Immature natural killer cell (primary cell): ENCODE measurements at regions not wholly inside any gene's neighbourhood (a gene's known extent, or its start where the extent isn't known, plus 50 kb on each side); places are given as distances from the start of the nearest gene placed in this dataset.

Source experiments
- DNase-seq, 3 donors: peaks; one replicate each; pipeline ENCODE4 v3.0.0; 2022; ENCODE audit warnings: mixed read lengths in 1 of 3
- H3K27ac Mint-ChIP-seq, 6 donors: one replicate each; pipeline ENCODE4 v1.8.0; 2020; ENCODE audit warnings: mixed read lengths in 6 of 6, mild to moderate bottlenecking in 5 of 6, inconsistent platforms in 4 of 6, moderate library complexity in 3 of 6
- H3K27me3 Mint-ChIP-seq, 3 donors: one replicate each; pipeline ENCODE4 v1.8.0; 2020 to 2021; ENCODE audit warnings: low read depth in 3 of 3, mild to moderate bottlenecking in 3 of 3, mixed read lengths in 3 of 3, moderate library complexity in 3 of 3, inconsistent platforms in 1 of 3
- H3K36me3 Mint-ChIP-seq, 3 donors: one replicate each; pipeline ENCODE4 v1.8.0; 2020; ENCODE audit warnings: mixed read lengths in 3 of 3, inconsistent platforms in 2 of 3, mild to moderate bottlenecking in 2 of 3
- H3K4me1 Mint-ChIP-seq, 2 donors: one replicate each; pipeline ENCODE4 v1.8.0; 2020; ENCODE audit warnings: inconsistent platforms in 2 of 2, mild to moderate bottlenecking in 2 of 2, mixed read lengths in 2 of 2, moderate library complexity in 1 of 2
- H3K4me3 Mint-ChIP-seq, 5 donors: one replicate each; pipeline ENCODE4 v1.8.0; 2020; ENCODE audit warnings: mild to moderate bottlenecking in 5 of 5, mixed read lengths in 5 of 5, inconsistent platforms in 3 of 5, moderate library complexity in 3 of 5
- H3K9me3 Mint-ChIP-seq, 6 donors: one replicate each; pipeline ENCODE4 v1.8.0; 2020; ENCODE audit warnings: mild to moderate bottlenecking in 6 of 6, mixed read lengths in 6 of 6, inconsistent platforms in 4 of 6, moderate library complexity in 3 of 6

DNA sequence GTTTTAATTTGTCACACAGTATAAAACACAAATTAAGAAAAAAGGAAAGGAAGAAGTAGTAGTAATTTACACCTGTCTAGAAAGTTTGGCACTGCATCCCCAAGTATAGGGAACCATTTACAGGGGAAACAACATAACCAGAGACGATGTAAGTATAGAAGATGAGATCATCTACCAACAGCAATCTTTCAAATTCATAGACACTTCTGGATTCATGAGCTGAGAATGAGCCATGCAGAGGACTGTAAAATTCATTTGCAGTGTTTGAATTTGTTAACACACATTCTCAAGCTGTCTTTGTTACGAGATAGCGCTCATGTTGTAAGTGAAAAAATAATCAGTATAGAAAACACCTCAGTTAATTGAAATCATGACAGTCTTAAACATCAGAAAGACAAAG is 337.0 kb upstream of the MEOX2 start:
- H3K27me3 Mint-ChIP-seq, result peaks cover 0 to 4% (median 2%) of the 10 kb centered on the region in 3 donors
- H3K9me3 Mint-ChIP-seq, result peaks cover 0 to 4% (median 0%) of the 10 kb centered on the region in 6 donors
- peaks cover 0 to 4% (median 0%) of the 10 kb centered on the region in 3 donors for H3K36me3 Mint-ChIP-seq
- no peak overlapping the region for H3K4me3 Mint-ChIP-seq
- no peak overlapping the region for H3K27ac Mint-ChIP-seq
- DNase-seq, result no peak
- no peaks in the 10 kb centered on the region for H3K4me1 Mint-ChIP-seq

DNA sequence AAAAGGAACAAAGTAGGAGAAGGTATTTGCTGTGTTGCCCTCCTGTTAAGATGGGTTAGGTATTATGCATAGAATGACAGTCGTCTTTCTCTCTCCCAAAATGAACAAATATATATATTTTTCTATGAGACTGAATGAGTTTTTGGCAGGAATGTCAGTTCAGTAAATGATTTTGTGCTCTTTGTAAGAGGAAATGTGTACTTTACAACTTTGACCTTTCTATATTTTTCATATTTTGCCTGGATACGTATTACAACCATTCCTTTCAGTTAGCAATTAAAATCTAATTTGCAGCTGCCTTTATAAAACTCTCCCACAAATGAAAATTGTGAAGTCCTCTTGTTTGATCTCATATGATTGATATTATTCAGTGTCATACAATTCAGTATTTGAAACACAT is 336.6 kb upstream of the MEOX2 start:
- Mint-ChIP-seq H3K36me3 (peaks cover 0 to under 1% (median 0%) of the 10 kb centered on the region in 3 donors), H3K27ac (no peak overlapping the region), H3K4me3 (no peak overlapping the region), H3K27me3 (peaks cover 0 to 4% (median 2%) of the 10 kb centered on the region in 3 donors), H3K4me1 (no peaks in the 10 kb centered on the region), H3K9me3 (peaks cover 0 to 4% (median 0%) of the 10 kb centered on the region in 6 donors)
- DNase-seq, result no peak

DNA sequence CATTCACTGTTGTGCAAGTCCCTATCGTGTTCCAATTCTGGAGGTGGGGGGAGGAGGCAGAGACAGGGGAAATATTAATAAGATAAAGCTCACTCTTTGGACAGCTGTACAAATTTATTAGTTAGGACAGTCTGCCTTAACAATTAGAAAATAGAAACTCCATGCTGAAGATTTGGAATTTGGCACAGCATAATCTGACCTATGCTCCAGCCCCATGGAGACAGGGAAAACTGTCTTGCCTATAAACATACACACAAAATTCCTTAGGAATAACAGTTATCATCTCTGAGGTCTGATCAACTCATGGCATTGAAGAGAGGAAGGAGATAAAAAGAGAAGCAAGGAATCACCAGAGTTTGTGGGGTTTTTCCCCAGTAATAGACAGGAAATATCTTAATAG is 335.4 kb upstream of the MEOX2 start:
- no peaks in the 10 kb centered on the region for H3K4me1 Mint-ChIP-seq
- no peak overlapping the region for H3K4me3 Mint-ChIP-seq
- no peaks in the 10 kb centered on the region for H3K36me3 Mint-ChIP-seq
- H3K27ac Mint-ChIP-seq, result no peak overlapping the region
- DNase-seq, result no peak
- peaks cover 0 to 4% (median 0%) of the 10 kb centered on the region in 6 donors for H3K9me3 Mint-ChIP-seq
- H3K27me3 Mint-ChIP-seq, result peaks cover 0 to 4% (median 2%) of the 10 kb centered on the region in 3 donors

DNA sequence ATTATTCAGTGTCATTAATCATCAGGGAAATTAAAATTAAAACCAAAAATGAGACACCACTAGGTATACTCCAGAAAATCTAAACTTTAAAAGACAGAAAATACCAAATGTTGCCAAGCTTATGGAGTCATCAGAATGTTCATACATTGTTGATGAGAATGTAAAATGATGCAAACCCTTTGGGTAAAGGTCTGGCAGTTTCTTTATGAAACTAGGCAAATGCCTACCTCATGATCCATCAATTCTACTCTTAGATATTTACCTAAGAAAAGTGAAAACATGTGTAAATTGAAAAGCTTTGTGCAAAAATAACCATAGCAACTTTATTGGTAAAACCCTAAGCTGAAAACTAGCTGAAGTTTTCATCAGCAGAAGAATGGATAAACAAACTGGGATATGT is 329.5 kb upstream of the MEOX2 start:
- Mint-ChIP-seq H3K4me3 (no peak overlapping the region), H3K9me3 (peaks cover 0 to 6% (median 2%) of the 10 kb centered on the region in 6 donors), H3K4me1 (no peaks in the 10 kb centered on the region), H3K27me3 (peaks cover 1 to 5% (median 2%) of the 10 kb centered on the region in 3 donors), H3K27ac (no peak overlapping the region), H3K36me3 (no peaks in the 10 kb centered on the region)
- no peak for DNase-seq

DNA sequence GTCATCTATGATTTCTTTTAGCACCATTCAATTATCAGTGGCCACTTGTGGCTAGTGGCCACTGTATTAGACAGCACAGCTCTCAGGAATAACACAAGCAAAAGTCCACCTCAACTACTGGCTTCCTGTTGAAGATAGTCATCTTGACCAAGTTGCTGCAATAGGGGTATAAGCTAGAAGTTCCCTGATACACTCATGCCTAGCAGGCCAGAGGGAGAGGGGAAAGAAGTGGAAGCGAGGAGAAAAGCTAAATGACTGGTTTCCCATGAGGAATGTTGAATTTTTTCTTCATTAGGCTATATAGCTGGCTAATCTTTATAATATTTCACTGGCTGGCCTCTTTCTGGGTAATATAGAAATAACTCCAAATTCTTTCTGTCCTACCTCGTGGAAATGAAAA is 327.5 kb upstream of the MEOX2 start:
- Mint-ChIP-seq H3K36me3 (no peaks in the 10 kb centered on the region), H3K4me3 (no peak overlapping the region), H3K27ac (no peak overlapping the region), H3K27me3 (peaks cover 1 to 5% (median 2%) of the 10 kb centered on the region in 3 donors), H3K9me3 (peaks cover 0 to 6% (median 0%) of the 10 kb centered on the region in 6 donors), H3K4me1 (no peaks in the 10 kb centered on the region)
- DNase-seq, result no peak

DNA sequence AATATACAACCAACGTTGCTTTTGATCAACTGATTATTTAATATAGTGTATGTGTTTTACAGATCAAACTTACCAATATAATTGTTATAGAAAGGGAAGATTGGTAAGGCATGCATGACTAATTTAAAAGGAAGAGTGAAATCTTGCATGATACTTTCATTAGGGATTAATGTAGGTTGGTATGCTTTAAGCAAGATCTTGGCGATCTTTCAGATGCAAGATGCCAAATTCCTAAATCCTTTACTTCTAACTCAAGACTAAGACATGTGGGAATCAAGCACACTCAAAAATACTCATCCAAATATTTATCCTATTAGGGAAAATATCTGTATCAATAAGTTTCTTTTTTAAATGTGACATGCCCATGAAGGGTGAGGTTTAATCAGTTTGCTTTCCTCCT is 321.4 kb upstream of the MEOX2 start:
- no peak for DNase-seq
- Mint-ChIP-seq H3K36me3 (peaks cover 0 to 2% (median 0%) of the 10 kb centered on the region in 3 donors), H3K9me3 (peaks cover 0 to 9% (median 1%) of the 10 kb centered on the region in 6 donors), H3K4me1 (no peaks in the 10 kb centered on the region), H3K4me3 (no peak overlapping the region), H3K27me3 (peaks cover under 1 to 2% (median 1%) of the 10 kb centered on the region in 3 donors), H3K27ac (no peak overlapping the region)

DNA sequence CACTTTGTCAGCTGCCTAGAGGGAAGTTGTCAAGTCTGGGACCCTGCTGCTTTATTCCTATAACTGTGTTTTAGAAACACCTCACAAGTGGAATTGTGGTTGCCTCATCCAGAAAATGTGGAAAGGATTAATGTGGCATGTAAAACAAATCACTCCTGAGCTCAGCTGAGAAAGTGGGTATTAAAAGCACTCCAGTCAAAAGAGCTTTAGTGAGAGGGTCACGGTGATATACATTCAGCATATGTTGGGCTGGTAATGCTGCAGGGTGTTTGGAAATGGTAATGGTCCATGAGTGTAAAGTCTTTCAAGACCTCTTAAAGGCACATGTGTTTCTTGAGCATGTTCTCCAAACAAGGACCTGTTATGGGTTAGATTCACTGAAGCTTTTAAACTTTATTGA is 318.2 kb upstream of the MEOX2 start:
- no peaks in the 10 kb centered on the region for H3K27me3 Mint-ChIP-seq
- no peak overlapping the region for H3K27ac Mint-ChIP-seq
- H3K9me3 Mint-ChIP-seq, result peaks cover 0 to 9% (median under 1%) of the 10 kb centered on the region in 6 donors
- DNase-seq, result no peak
- no peaks in the 10 kb centered on the region for H3K4me1 Mint-ChIP-seq
- peaks cover 0 to 3% (median 0%) of the 10 kb centered on the region in 3 donors for H3K36me3 Mint-ChIP-seq
- no peak overlapping the region for H3K4me3 Mint-ChIP-seq

DNA sequence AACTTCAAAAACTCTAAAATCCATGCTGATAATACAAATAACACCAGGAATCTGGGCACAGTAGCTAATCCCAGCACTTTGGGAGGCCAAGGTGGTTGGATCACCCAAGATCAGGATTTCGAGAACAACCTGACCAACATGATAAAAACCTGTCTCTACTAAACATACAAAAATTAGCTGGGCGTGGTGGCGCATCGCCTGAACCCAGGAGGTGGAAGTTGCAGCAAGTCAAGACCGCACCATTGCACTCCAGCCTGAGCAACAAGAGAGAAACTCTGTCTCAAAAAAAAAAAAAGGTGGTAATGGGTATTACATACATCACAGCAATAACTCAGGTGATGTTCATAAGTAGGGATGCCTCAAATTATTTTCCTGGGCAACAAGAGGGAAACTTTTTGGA is 315.0 kb upstream of the MEOX2 start:
- H3K36me3 Mint-ChIP-seq, result peaks cover 0 to 3% (median 0%) of the 10 kb centered on the region in 3 donors
- no peak for DNase-seq
- H3K4me1 Mint-ChIP-seq, result no peaks in the 10 kb centered on the region
- peaks cover 0 to 2% (median 0%) of the 10 kb centered on the region in 6 donors for H3K9me3 Mint-ChIP-seq
- no peak overlapping the region for H3K27ac Mint-ChIP-seq
- no peak overlapping the region for H3K4me3 Mint-ChIP-seq
- H3K27me3 Mint-ChIP-seq, result no peaks in the 10 kb centered on the region

DNA sequence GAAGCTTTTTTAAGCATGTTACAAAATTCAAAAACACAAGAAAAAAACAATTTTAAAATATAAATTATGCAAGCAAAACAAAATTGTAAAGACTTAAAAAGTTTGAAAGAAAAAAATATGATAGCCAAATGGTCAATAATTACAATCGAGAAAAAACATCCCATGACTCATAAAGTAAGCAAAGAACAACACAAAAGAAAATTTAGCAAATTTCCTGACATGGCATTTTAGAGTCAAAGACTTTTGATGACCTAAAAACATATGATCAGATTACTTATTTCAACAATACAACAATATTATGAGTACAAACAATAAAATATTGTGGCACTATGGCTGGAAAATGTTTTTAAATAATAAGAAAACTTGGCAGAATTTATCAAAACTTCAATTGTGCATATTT is 312.1 kb upstream of the MEOX2 start:
- H3K4me1 Mint-ChIP-seq, result no peaks in the 10 kb centered on the region
- no peaks in the 10 kb centered on the region for H3K27me3 Mint-ChIP-seq
- peaks cover 0 to 8% (median under 1%) of the 10 kb centered on the region in 6 donors for H3K9me3 Mint-ChIP-seq
- no peak for DNase-seq
- H3K36me3 Mint-ChIP-seq, result peaks cover 0 to 3% (median 0%) of the 10 kb centered on the region in 3 donors
- no peak overlapping the region for H3K4me3 Mint-ChIP-seq
- H3K27ac Mint-ChIP-seq, result no peak overlapping the region

DNA sequence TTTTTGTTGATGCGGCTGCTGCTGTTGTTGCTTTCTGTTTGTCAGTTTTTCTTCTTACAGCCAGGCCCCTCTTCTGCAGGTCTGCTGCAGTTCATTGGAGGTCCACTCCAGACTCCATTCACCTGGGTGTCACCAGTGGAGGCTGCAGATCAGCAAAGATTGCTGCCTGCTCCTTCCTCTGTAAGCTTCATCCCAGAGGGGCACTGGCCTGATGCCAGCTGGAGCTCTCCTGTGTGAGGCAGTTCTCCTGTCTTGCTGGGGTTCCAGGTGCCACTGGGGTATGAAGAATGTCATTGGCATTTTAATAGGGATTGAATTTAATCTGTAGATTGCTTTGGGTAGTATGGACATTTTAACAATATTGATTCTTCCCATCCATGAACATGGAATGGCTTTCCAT is 308.5 kb upstream of the MEOX2 start:
- no peak for DNase-seq
- Mint-ChIP-seq H3K27me3 (peaks cover 0 to 1% (median 0%) of the 10 kb centered on the region in 3 donors), H3K27ac (no peak overlapping the region), H3K4me1 (no peaks in the 10 kb centered on the region), H3K9me3 (peaks cover 0 to 8% (median 0%) of the 10 kb centered on the region in 6 donors), H3K36me3 (no peaks in the 10 kb centered on the region), H3K4me3 (no peak overlapping the region)

DNA sequence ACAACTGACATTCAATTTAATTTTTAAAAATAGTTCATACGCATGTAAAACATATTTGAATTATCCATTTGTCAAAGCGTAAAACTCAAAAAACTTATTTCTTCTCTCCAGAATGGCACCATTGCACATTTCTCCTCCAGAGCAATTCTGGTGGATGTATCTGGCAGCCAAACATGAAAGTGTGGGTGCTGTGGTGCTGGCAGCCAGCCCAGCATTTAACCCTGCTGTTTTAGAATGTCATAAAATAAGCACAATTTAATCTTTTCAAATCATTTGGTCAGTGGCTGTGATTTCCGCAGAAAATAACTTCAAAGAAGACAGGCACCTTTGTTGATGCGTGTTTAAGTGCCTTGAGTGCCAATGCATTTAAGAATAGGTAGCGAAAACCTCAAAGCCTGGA is 302.7 kb upstream of the MEOX2 start:
- no peak overlapping the region for H3K27ac Mint-ChIP-seq

DNA sequence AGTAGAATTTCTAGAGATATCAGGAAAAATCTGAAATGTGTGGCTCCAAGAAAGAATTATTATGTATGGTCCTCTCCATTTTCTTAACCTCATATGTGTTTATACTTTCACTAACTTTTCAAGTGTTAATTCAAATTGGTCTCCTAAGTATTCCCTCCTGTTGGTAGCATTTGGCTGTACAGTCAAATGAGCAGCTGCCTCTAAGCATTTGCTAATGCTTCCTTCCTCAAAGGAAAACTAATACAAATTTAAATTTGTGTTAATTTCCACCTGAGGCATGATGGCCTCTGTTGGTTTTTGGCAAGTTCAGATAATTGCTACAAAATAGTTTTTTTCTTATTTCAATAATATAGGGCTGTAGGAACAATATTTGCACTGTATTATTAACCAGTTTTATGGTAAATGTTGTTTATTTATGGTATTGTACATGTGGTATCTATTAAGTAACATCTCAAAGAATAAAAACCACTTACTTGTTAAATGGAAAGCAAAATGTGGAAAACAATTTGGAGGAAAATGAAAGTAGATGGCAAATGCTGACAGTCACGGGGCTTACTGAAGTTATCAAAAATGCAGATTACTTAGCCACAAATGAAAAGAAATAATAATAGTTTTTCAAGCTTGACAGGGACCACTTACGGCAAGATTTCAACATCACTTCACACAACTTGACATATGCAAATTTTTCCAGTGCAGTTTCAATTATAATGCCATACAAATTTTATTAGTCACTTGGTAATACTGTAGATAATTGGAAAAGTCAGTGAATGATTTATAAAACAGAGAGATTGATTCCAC is 299.3 kb upstream of the MEOX2 start:
- no peaks in the 10 kb centered on the region for H3K4me1 Mint-ChIP-seq
- no peak overlapping the region for H3K27ac Mint-ChIP-seq
- no peak for DNase-seq
- no peaks in the 10 kb centered on the region for H3K36me3 Mint-ChIP-seq
- no peaks in the 10 kb centered on the region for H3K27me3 Mint-ChIP-seq
- H3K4me3 Mint-ChIP-seq, result no peak overlapping the region
- peaks cover 0 to 6% (median 2%) of the 10 kb centered on the region in 6 donors for H3K9me3 Mint-ChIP-seq

More for the DNA sequence above, 302.7 kb upstream of the MEOX2 start:
- DNase-seq, result no peak
- H3K9me3 Mint-ChIP-seq, result peaks cover 0 to 6% (median 0%) of the 10 kb centered on the region in 6 donors
- no peaks in the 10 kb centered on the region for H3K36me3 Mint-ChIP-seq
- peaks cover 0 to 1% (median 0%) of the 10 kb centered on the region in 3 donors for H3K27me3 Mint-ChIP-seq
- no peak overlapping the region for H3K4me3 Mint-ChIP-seq
- no peaks in the 10 kb centered on the region for H3K4me1 Mint-ChIP-seq

DNA sequence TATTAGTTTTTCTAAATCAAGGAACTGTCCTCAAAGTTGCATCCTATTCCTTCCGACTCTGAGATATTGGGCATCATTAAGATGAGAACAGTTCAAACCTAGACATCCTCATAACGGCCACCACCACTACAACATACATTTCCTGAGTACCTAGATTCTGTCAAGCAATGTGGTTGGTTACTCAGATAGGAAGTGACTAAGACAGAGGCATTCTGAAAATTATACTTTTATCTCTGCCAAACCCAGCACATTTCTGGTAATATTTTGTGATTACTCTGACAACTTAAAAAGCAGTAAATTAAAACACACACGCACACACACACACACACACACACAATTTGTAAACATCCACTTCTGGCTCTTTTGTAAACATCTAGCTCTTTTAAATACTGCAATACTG is 291.2 kb upstream of the MEOX2 start:
- H3K36me3 Mint-ChIP-seq, result no peaks in the 10 kb centered on the region
- H3K27ac Mint-ChIP-seq, result no peak overlapping the region
- peaks cover 0 to 8% (median 0%) of the 10 kb centered on the region in 6 donors for H3K9me3 Mint-ChIP-seq
- no peak overlapping the region for H3K4me3 Mint-ChIP-seq
- H3K27me3 Mint-ChIP-seq, result peaks cover 0 to 2% (median 0%) of the 10 kb centered on the region in 3 donors
- peaks cover 2 to 7% of the 10 kb centered on the region in 2 donors for H3K4me1 Mint-ChIP-seq
- no peak for DNase-seq

DNA sequence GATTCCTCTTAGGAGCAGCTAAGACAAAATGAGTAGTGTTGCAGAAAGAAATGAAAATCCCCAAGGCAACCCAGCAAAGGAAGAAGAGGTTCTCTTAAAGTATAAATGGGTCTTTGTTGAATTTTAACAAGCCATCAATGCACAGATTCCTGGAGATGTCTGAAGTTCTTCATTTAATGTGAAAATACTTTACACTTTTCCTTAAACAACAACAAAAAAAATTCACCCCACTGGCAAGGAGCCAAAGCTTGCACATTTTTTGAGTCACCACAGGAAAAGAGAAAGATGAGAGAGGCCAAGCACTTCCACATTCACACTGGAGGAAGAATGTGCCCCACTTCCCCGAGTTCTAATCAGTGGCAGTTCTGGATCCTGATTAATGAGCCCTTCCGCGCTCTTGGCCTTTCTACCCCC is 286.4 kb upstream of the MEOX2 start:
- Mint-ChIP-seq H3K9me3 (peaks cover 0 to 6% (median 0%) of the 10 kb centered on the region in 6 donors), H3K27me3 (peaks cover 0 to 3% (median 0%) of the 10 kb centered on the region in 3 donors), H3K36me3 (no peaks in the 10 kb centered on the region), H3K4me3 (no peak overlapping the region), H3K4me1 (peaks cover 2 to 5% of the 10 kb centered on the region in 2 donors), H3K27ac (no peak overlapping the region)
- no peak for DNase-seq
